ENCODE measurements at regions not wholly inside any gene's neighbourhood (a gene's known extent, or its start where the extent isn't known, plus 50 kb on each side); places are given as distances from the start of the nearest gene placed in this dataset.

- H3K9me3 Mint-ChIP-seq, result peaks cover 0 to 13% (median 2%) of the 10 kb centered on the region in 7 donors
- no peak overlapping the region for H3K4me3 ChIP-seq (ENCODE audit: low read depth, low read length)
- no peaks in the 10 kb centered on the region for H3K27me3 ChIP-seq (ENCODE audit: control insufficient read depth, insufficient read depth, low read length)
- peaks cover 0 to under 1% of the 10 kb centered on the region in 2 experiments for H3K9me3 ChIP-seq (ENCODE audit: control insufficient read depth in 2 of 2, low read length in 2 of 2)
- no peaks in the 10 kb centered on the region for H3K36me3 ChIP-seq (ENCODE audit: control insufficient read depth, insufficient read depth, low read length)
- ATAC-seq (ENCODE audit: low read depth in 2 of 2) (no peak), DNase-seq (no peak)
- H3K4me1 ChIP-seq (ENCODE audit: control insufficient read depth, insufficient read depth, low read length, poor library complexity, severe bottlenecking), result no peaks in the 10 kb centered on the region
- no peak overlapping the region for H3K27ac ChIP-seq (ENCODE audit: insufficient read depth, low read length, poor library complexity, severe bottlenecking)
- H3K27me3 Mint-ChIP-seq, result no peaks in the 10 kb centered on the region
- no peaks in the 10 kb centered on the region for H3K36me3 Mint-ChIP-seq
- no peak overlapping the region for H3K27ac Mint-ChIP-seq
- no peak overlapping the region for H3K4me3 Mint-ChIP-seq
- H3K4me1 Mint-ChIP-seq, result no peaks in the 10 kb centered on the region
These were observed 615.0 kb downstream of the HINT1 start for GRCh38 chr5:130549884-130550561.

- Mint-ChIP-seq H3K4me3 (no peak overlapping the region), H3K36me3 (no peaks in the 10 kb centered on the region), H3K4me1 (no peaks in the 10 kb centered on the region), H3K9me3 (peaks cover 0 to 13% (median 0%) of the 10 kb centered on the region in 7 donors), H3K27me3 (peaks cover 4% of the 10 kb centered on the region), H3K27ac (no peak overlapping the region)
- Histone ChIP-seq H3K36me3 (ENCODE audit: control insufficient read depth, insufficient read depth, low read length) (no peaks in the 10 kb centered on the region), H3K4me1 (ENCODE audit: control insufficient read depth, insufficient read depth, low read length, poor library complexity, severe bottlenecking) (no peaks in the 10 kb centered on the region), H3K4me3 (ENCODE audit: low read depth, low read length) (no peak overlapping the region), H3K9me3 (ENCODE audit: control insufficient read depth in 2 of 2, low read length in 2 of 2) (peaks cover 0 to 5% of the 10 kb centered on the region in 2 experiments), H3K27ac (ENCODE audit: insufficient read depth, low read length, poor library complexity, severe bottlenecking) (no peak overlapping the region), H3K27me3 (ENCODE audit: control insufficient read depth, insufficient read depth, low read length) (no peaks in the 10 kb centered on the region)
- ATAC-seq (ENCODE audit: low read depth in 2 of 2) (no peak), DNase-seq (no peak)
These were observed 618.8 kb downstream of the HINT1 start for GRCh38 chr5:130546211-130546610.

- Mint-ChIP-seq H3K4me1 (no peaks in the 10 kb centered on the region), H3K27me3 (peaks cover 4% of the 10 kb centered on the region), H3K4me3 (no peak overlapping the region), H3K27ac (peak overlapping the region in 1 of 3 donors; percentile 50), H3K9me3 (peaks cover 0 to 13% (median 0%) of the 10 kb centered on the region in 7 donors), H3K36me3 (no peaks in the 10 kb centered on the region)
- Histone ChIP-seq H3K9me3 (ENCODE audit: control insufficient read depth in 2 of 2, low read length in 2 of 2) (peaks cover 0 to 5% of the 10 kb centered on the region in 2 experiments), H3K36me3 (ENCODE audit: control insufficient read depth, insufficient read depth, low read length) (no peaks in the 10 kb centered on the region), H3K27me3 (ENCODE audit: control insufficient read depth, insufficient read depth, low read length) (no peaks in the 10 kb centered on the region), H3K4me3 (ENCODE audit: low read depth, low read length) (no peak overlapping the region), H3K4me1 (ENCODE audit: control insufficient read depth, insufficient read depth, low read length, poor library complexity, severe bottlenecking) (no peaks in the 10 kb centered on the region), H3K27ac (ENCODE audit: insufficient read depth, low read length, poor library complexity, severe bottlenecking) (no peak overlapping the region)
- no peak for DNase-seq
- ATAC-seq (ENCODE audit: low read depth in 2 of 2), result no peak
These were observed 619.8 kb downstream of the HINT1 start for GRCh38 chr5:130545291-130545690.

- Histone ChIP-seq H3K27me3 (ENCODE audit: control insufficient read depth, insufficient read depth, low read length) (no peaks in the 10 kb centered on the region), H3K9me3 (ENCODE audit: control insufficient read depth in 2 of 2, low read length in 2 of 2) (peaks cover 0 to 5% of the 10 kb centered on the region in 2 experiments), H3K27ac (ENCODE audit: insufficient read depth, low read length, poor library complexity, severe bottlenecking) (no peak overlapping the region), H3K4me3 (ENCODE audit: low read depth, low read length) (no peak overlapping the region), H3K4me1 (ENCODE audit: control insufficient read depth, insufficient read depth, low read length, poor library complexity, severe bottlenecking) (no peaks in the 10 kb centered on the region), H3K36me3 (ENCODE audit: control insufficient read depth, insufficient read depth, low read length) (no peaks in the 10 kb centered on the region)
- Mint-ChIP-seq H3K4me3 (no peak overlapping the region), H3K9me3 (peaks cover 0 to 5% (median 0%) of the 10 kb centered on the region in 7 donors), H3K4me1 (no peaks in the 10 kb centered on the region), H3K27me3 (peaks cover 4% of the 10 kb centered on the region), H3K27ac (no peak overlapping the region), H3K36me3 (no peaks in the 10 kb centered on the region)
- no peak for ATAC-seq (ENCODE audit: low read depth in 2 of 2)
- DNase-seq, result no peak
These were observed 623.3 kb downstream of the HINT1 start for GRCh38 chr5:130541617-130542221.

- no peak for ATAC-seq (ENCODE audit: low read depth in 2 of 2)
- Histone ChIP-seq H3K27me3 (ENCODE audit: control insufficient read depth, insufficient read depth, low read length) (no peaks in the 10 kb centered on the region), H3K9me3 (ENCODE audit: control insufficient read depth in 2 of 2, low read length in 2 of 2) (no peaks in the 10 kb centered on the region), H3K27ac (ENCODE audit: insufficient read depth, low read length, poor library complexity, severe bottlenecking) (no peak overlapping the region), H3K4me3 (ENCODE audit: low read depth, low read length) (no peak overlapping the region), H3K36me3 (ENCODE audit: control insufficient read depth, insufficient read depth, low read length) (no peaks in the 10 kb centered on the region), H3K4me1 (ENCODE audit: control insufficient read depth, insufficient read depth, low read length, poor library complexity, severe bottlenecking) (no peaks in the 10 kb centered on the region)
- Mint-ChIP-seq H3K27me3 (no peaks in the 10 kb centered on the region), H3K27ac (no peak overlapping the region), H3K4me3 (no peak overlapping the region), H3K36me3 (no peaks in the 10 kb centered on the region), H3K4me1 (no peaks in the 10 kb centered on the region), H3K9me3 (peaks cover 0 to 5% (median 0%) of the 10 kb centered on the region in 7 donors)
- DNase-seq, result no peak
These were observed 628.4 kb downstream of the HINT1 start for GRCh38 chr5:130536691-130537090.

- no peak overlapping the region for H3K27ac Mint-ChIP-seq
- Histone ChIP-seq H3K4me1 (ENCODE audit: control insufficient read depth, insufficient read depth, low read length, poor library complexity, severe bottlenecking) (no peaks in the 10 kb centered on the region), H3K27ac (ENCODE audit: insufficient read depth, low read length, poor library complexity, severe bottlenecking) (no peak overlapping the region), H3K9me3 (ENCODE audit: control insufficient read depth in 2 of 2, low read length in 2 of 2) (no peaks in the 10 kb centered on the region), H3K27me3 (ENCODE audit: control insufficient read depth, insufficient read depth, low read length) (no peaks in the 10 kb centered on the region), H3K4me3 (ENCODE audit: low read depth, low read length) (no peak overlapping the region), H3K36me3 (ENCODE audit: control insufficient read depth, insufficient read depth, low read length) (no peaks in the 10 kb centered on the region)
- H3K9me3 Mint-ChIP-seq, result peaks cover 0 to 5% (median 0%) of the 10 kb centered on the region in 7 donors
- H3K36me3 Mint-ChIP-seq, result no peaks in the 10 kb centered on the region
- DNase-seq (no peak), ATAC-seq (ENCODE audit: low read depth in 2 of 2) (no peak)
- no peaks in the 10 kb centered on the region for H3K27me3 Mint-ChIP-seq
- no peak overlapping the region for H3K4me3 Mint-ChIP-seq
- H3K4me1 Mint-ChIP-seq, result no peaks in the 10 kb centered on the region
These were observed 628.5 kb downstream of the CHSY3 start for GRCh38 chr5:130532786-130533185.

- H3K27ac Mint-ChIP-seq, result peak overlapping the region in 1 of 3 donors; percentile 45
- H3K4me1 Mint-ChIP-seq, result no peaks in the 10 kb centered on the region
- no peak for DNase-seq
- H3K4me1 ChIP-seq (ENCODE audit: control insufficient read depth, insufficient read depth, low read length, poor library complexity, severe bottlenecking), result no peaks in the 10 kb centered on the region
- ATAC-seq (ENCODE audit: low read depth in 2 of 2), result no peak
- no peaks in the 10 kb centered on the region for H3K27me3 Mint-ChIP-seq
- H3K4me3 ChIP-seq (ENCODE audit: low read depth, low read length), result no peak overlapping the region
- no peaks in the 10 kb centered on the region for H3K9me3 ChIP-seq (ENCODE audit: control insufficient read depth in 2 of 2, low read length in 2 of 2)
- H3K9me3 Mint-ChIP-seq, result peaks cover 0 to 2% (median 0%) of the 10 kb centered on the region in 7 donors
- no peaks in the 10 kb centered on the region for H3K36me3 ChIP-seq (ENCODE audit: control insufficient read depth, insufficient read depth, low read length)
- H3K27me3 ChIP-seq (ENCODE audit: control insufficient read depth, insufficient read depth, low read length), result no peaks in the 10 kb centered on the region
- H3K4me3 Mint-ChIP-seq, result no peak overlapping the region
- no peaks in the 10 kb centered on the region for H3K36me3 Mint-ChIP-seq
- H3K27ac ChIP-seq (ENCODE audit: insufficient read depth, low read length, poor library complexity, severe bottlenecking), result no peak overlapping the region
These were observed 625.5 kb downstream of the CHSY3 start for GRCh38 chr5:130529511-130530485.
